Subcutaneous abdominal adipose tissue (tissue), 5 donors: ENCODE measurements at regions not wholly inside any gene's neighbourhood (a gene's known extent, or its start where the extent isn't known, plus 50 kb on each side); places are given as distances from the start of the nearest gene placed in this dataset.

Source experiments
- H3K27ac ChIP-seq: one replicate; pipeline ENCODE4 v1.7.0; 2013; ENCODE audit warnings: low read depth, mild to moderate bottlenecking, inconsistent platforms, low read length, moderate library complexity
- H3K27me3 ChIP-seq, 5 donors: one replicate each; pipeline ENCODE4 v1.7.0; 2013; ENCODE audit warnings: low read length in 5 of 5, inconsistent platforms in 1 of 5; ENCODE audit not compliant: control insufficient read depth in 5 of 5, insufficient read depth in 4 of 5
- H3K36me3 ChIP-seq, 5 donors: one replicate each; pipeline ENCODE4 v1.7.0; 2013; ENCODE audit warnings: low read length in 5 of 5; ENCODE audit not compliant: control insufficient read depth in 5 of 5, insufficient read depth in 5 of 5
- H3K4me1 ChIP-seq, 5 donors: one replicate each; pipeline ENCODE4 v1.7.0; 2013; ENCODE audit warnings: low read length in 5 of 5, mild to moderate bottlenecking in 3 of 5, moderate library complexity in 1 of 5; ENCODE audit not compliant: control insufficient read depth in 5 of 5, insufficient read depth in 5 of 5
- H3K4me3 ChIP-seq, 5 donors: one replicate each; pipeline ENCODE4 v1.7.0; 2013; ENCODE audit warnings: low read length in 5 of 5, low read depth in 1 of 5
- H3K9ac ChIP-seq, 5 donors: one replicate each; pipeline ENCODE4 v1.7.0; 2013; ENCODE audit warnings: low read length in 5 of 5, mild to moderate bottlenecking in 4 of 5, moderate library complexity in 3 of 5
- H3K9me3 ChIP-seq, 5 donors: one replicate each; pipeline ENCODE4 v1.7.0; 2013; ENCODE audit warnings: low read length in 5 of 5; ENCODE audit not compliant: control insufficient read depth in 5 of 5
- donor health status: healthy.
- donor health status: healthy.
- donor health status: healthy.
- donor health status: healthy.
- donor health status: healthy.

DNA sequence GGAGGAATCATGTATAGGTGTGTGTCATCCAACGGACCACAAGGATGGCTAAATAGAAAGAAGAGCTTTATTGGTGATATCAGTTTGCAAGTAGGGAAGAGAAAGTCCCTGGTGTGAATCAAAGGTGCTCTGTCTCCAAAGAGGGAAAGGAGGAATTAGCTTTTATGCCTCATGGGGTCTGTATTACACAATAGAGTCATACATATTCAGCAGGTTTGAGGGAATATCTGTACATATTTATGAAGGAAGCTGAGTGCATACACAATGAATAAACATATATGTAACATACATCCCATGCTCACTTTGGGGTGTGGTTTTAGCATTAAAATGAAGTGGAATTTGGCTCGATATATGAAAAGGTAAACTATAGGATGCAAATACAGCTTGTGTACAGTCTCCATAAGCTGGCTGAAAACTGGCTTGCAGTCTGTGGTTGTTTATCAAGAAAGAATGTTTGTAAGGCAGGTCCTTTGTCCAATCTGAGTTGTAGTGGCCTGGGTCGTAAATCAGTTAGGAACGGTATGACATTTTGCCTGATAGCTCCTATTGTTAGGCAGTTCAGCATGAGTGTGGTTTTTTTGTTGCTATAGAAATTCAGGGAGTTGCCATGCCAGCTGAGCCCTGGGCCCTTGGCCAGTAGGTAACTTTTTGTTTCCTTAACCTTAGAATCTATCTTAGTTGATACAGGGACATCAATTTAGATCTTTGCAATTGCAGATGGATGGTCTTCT lies 198.0 kb upstream of the ZP4 start:
- no peaks in the 10 kb centered on the region for H3K4me1 ChIP-seq
- peaks cover 0 to 4% (median 0%) of the 10 kb centered on the region in 5 donors for H3K9me3 ChIP-seq
- H3K9ac ChIP-seq, result no peak overlapping the region
- H3K4me3 ChIP-seq, result no peak overlapping the region
- H3K27me3 ChIP-seq, result no peaks in the 10 kb centered on the region
- H3K36me3 ChIP-seq, result no peaks in the 10 kb centered on the region
- no peak overlapping the region for H3K27ac ChIP-seq

GRCh38 chr1:238073991-238074390 lies 183.3 kb upstream of the ZP4 start:
- Histone ChIP-seq H3K4me1 (no peaks in the 10 kb centered on the region), H3K4me3 (no peak overlapping the region), H3K27ac (no peak overlapping the region), H3K9ac (no peak overlapping the region), H3K36me3 (no peaks in the 10 kb centered on the region), H3K27me3 (no peaks in the 10 kb centered on the region), H3K9me3 (no peaks in the 10 kb centered on the region)

DNA sequence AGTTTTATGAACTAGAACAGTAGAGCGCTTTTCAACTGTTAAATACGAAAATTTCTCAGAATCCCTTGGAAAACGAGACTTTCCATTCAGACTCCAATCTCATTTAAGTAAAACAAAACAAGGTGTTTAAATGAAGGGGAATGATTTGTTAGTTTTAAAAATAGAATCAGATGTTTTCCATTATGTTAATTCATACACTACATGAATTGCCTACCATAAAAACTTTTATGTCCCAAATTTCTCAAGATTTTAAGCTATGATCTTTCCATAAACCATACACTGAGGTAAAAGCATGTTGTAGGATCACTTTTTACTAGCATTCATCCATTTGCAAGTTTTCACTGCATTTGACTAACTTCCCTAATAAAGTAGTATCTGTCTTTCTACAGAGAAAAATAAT lies 180.3 kb upstream of the ZP4 start:
- no peak overlapping the region for H3K4me3 ChIP-seq
- H3K27me3 ChIP-seq, result no peaks in the 10 kb centered on the region
- H3K9ac ChIP-seq, result no peak overlapping the region
- no peaks in the 10 kb centered on the region for H3K4me1 ChIP-seq
- H3K36me3 ChIP-seq, result no peaks in the 10 kb centered on the region
- H3K27ac ChIP-seq, result no peak overlapping the region
- no peaks in the 10 kb centered on the region for H3K9me3 ChIP-seq

- Histone ChIP-seq H3K9me3 (peaks cover 0 to 5% (median 3%) of the 10 kb centered on the region in 5 donors), H3K4me3 (no peak overlapping the region), H3K27me3 (no peaks in the 10 kb centered on the region), H3K36me3 (no peaks in the 10 kb centered on the region), H3K9ac (no peak overlapping the region), H3K27ac (no peak overlapping the region), H3K4me1 (no peaks in the 10 kb centered on the region)
Observed at GRCh38 chr1:238063454-238063853, 172.7 kb upstream of the ZP4 start.

- Histone ChIP-seq H3K4me1 (no peaks in the 10 kb centered on the region), H3K27me3 (no peaks in the 10 kb centered on the region), H3K9ac (no peak overlapping the region), H3K9me3 (peaks cover 0 to 6% (median 3%) of the 10 kb centered on the region in 5 donors), H3K36me3 (no peaks in the 10 kb centered on the region), H3K27ac (no peak overlapping the region), H3K4me3 (no peak overlapping the region)
Observed at GRCh38 chr1:238061967-238062613, 171.4 kb upstream of the ZP4 start.

- no peaks in the 10 kb centered on the region for H3K36me3 ChIP-seq
- H3K9ac ChIP-seq, result no peak overlapping the region
- H3K27me3 ChIP-seq, result no peaks in the 10 kb centered on the region
- no peak overlapping the region for H3K27ac ChIP-seq
- H3K4me1 ChIP-seq, result no peaks in the 10 kb centered on the region
- H3K9me3 ChIP-seq, result peaks cover 0 to 6% (median 3%) of the 10 kb centered on the region in 5 donors
- H3K4me3 ChIP-seq, result no peak overlapping the region
Observed at GRCh38 chr1:238060061-238060460, 169.3 kb upstream of the ZP4 start.

DNA sequence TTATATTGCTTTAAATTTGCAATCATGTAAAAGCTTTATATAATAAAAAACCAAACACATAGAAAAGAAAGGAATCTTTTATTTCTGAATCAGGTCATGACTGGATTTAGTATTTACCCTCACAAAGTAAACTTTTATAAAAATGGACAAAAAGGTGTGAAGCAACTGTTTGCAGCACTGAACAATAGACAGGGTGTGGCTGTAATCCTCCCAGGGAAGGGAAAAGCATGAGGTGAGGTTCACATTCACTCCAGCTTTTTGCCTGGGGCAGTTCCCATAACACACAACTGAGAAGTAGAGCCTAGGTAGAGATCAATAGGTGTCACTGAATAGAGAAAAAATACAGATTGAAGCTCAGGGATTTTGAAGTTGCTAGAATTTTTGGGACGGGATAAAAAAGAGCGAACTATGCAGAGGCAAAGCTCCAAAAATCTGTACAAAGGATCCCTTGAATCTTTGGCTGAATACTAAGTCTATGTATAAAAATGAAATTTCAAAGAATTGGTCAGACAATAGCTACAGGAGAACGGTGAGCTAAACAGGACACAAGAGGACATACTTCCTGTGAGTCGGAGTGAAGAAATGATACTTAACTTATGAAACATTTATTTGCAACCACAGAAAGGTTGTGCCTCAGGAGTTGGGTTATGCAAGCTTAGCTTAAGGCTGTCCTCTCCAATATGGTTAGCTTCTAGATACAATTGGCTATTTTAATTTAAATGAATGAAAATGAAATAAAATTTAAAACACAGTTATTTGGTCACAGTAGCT lies 162.0 kb upstream of the ZP4 start:
- H3K36me3 ChIP-seq, result no peaks in the 10 kb centered on the region
- no peak overlapping the region for H3K9ac ChIP-seq
- no peaks in the 10 kb centered on the region for H3K9me3 ChIP-seq
- no peak overlapping the region for H3K4me3 ChIP-seq
- no peaks in the 10 kb centered on the region for H3K4me1 ChIP-seq
- no peak overlapping the region for H3K27ac ChIP-seq
- H3K27me3 ChIP-seq, result no peaks in the 10 kb centered on the region

- Histone ChIP-seq H3K27ac (no peak overlapping the region), H3K4me3 (no peak overlapping the region), H3K9ac (no peak overlapping the region), H3K36me3 (no peaks in the 10 kb centered on the region), H3K9me3 (peaks cover 0 to 23% (median 9%) of the 10 kb centered on the region in 5 donors), H3K27me3 (no peaks in the 10 kb centered on the region), H3K4me1 (no peaks in the 10 kb centered on the region)
Observed at GRCh38 chr1:238029126-238029525, 138.4 kb upstream of the ZP4 start.

DNA sequence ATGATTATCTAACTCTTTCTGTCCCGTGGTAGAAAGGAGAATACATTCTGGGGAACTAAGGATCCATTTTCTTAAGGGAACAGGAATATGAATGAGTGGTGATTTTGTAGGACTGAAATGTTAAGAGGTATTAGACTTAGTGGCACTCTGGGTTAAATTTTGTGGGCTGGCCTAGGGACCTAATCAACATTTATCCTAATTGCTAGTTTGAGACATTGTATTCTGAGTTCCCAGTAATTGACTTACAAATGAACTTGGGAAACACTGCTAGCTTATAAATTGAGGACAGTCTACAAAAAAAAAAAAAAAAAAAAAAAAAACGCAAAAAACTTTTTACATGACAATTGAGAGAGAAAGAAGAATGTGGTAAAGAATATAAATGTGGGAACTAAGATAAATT lies 136.6 kb upstream of the ZP4 start:
- Histone ChIP-seq H3K27me3 (no peaks in the 10 kb centered on the region), H3K4me1 (no peaks in the 10 kb centered on the region), H3K36me3 (no peaks in the 10 kb centered on the region), H3K9me3 (peaks cover 0 to 23% (median 9%) of the 10 kb centered on the region in 5 donors), H3K9ac (no peak overlapping the region), H3K4me3 (no peak overlapping the region), H3K27ac (no peak overlapping the region)

- no peaks in the 10 kb centered on the region for H3K27me3 ChIP-seq
- no peak overlapping the region for H3K27ac ChIP-seq
- no peaks in the 10 kb centered on the region for H3K4me1 ChIP-seq
- peaks cover 0 to 5% (median 0%) of the 10 kb centered on the region in 5 donors for H3K9me3 ChIP-seq
- no peak overlapping the region for H3K9ac ChIP-seq
- H3K4me3 ChIP-seq, result no peak overlapping the region
- H3K36me3 ChIP-seq, result no peaks in the 10 kb centered on the region
Observed at GRCh38 chr1:238023137-238023536, 132.4 kb upstream of the ZP4 start.
